Left ventricle myocardium inferior (tissue), 1 donor: ENCODE measurements at regions not wholly inside any gene's neighbourhood (a gene's known extent, or its start where the extent isn't known, plus 50 kb on each side); places are given as distances from the start of the nearest gene placed in this dataset.

ENCODE experiments used
- DNase-seq: peaks from one replicate; pipeline ENCODE4 v3.0.0-alpha.2; 2020
- H3K27ac ChIP-seq: fragments of 200-600 bp; replicated peaks from 2 replicates; pipeline ENCODE4 v1.8.0; 2021
- H3K27me3 ChIP-seq: fragments of 200-600 bp; 2 replicates; pipeline ENCODE4 v1.8.0; 2021; ENCODE audit warnings: low read depth
- H3K36me3 ChIP-seq: fragments of 200-600 bp; 2 replicates; pipeline ENCODE4 v1.8.0; 2021
- H3K4me1 ChIP-seq: fragments of 200-600 bp; 2 replicates; pipeline ENCODE4 v1.8.0; 2021
- H3K4me3 ChIP-seq: fragments of 200-600 bp; 2 replicates; pipeline ENCODE4 v1.8.0; 2021; ENCODE audit warnings: mild to moderate bottlenecking, moderate library complexity
- H3K9me3 ChIP-seq: fragments of 200-600 bp; replicated peaks from 2 replicates; pipeline ENCODE4 v1.8.0; 2021
- intact Hi-C: fragments of 100-400 bp; cut with micrococcal nuclease; formaldehyde crosslinking; loops from one replicate; pipeline ENCODE4 v1.11.0; 2022
- TF ChIP-seq, protein P1 (sequence below): fragments of 200-600 bp; IDR thresholded peaks from 2 replicates; pipeline ENCODE4 v1.8.0; 2021; ENCODE audit warnings: antibody characterized with exemption, mild to moderate bottlenecking, borderline replicate concordance
- donor health status: DM: no; HTN: yes; CAD: no; lungs with severe emphysema.

DNA sequence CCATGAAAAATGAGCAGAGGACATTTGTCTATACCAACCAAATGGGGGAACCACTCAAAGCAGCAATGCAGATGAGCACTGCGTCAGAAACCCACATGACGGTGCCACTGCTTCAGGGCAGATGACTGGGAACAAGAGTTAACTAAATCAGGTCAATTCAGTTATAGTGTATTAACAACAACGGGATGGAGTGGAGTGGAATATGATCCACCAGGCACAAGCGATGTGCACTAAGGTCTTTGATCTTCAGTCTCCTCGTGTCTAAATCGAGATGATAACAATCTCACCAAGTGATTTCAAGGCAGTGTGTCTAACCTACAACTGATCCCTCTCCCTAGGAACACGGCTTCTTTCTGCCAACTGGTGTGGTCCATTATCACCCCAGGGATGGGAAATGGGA lies 269.0 kb downstream of the RAD51AP2 start:
- intact Hi-C loops = no loop called here
- H3K4me1 ChIP-seq = no peaks in the 10 kb centered on the region
- no peak overlapping the region for H3K27ac ChIP-seq
- TF ChIP-seq, protein P1, sequence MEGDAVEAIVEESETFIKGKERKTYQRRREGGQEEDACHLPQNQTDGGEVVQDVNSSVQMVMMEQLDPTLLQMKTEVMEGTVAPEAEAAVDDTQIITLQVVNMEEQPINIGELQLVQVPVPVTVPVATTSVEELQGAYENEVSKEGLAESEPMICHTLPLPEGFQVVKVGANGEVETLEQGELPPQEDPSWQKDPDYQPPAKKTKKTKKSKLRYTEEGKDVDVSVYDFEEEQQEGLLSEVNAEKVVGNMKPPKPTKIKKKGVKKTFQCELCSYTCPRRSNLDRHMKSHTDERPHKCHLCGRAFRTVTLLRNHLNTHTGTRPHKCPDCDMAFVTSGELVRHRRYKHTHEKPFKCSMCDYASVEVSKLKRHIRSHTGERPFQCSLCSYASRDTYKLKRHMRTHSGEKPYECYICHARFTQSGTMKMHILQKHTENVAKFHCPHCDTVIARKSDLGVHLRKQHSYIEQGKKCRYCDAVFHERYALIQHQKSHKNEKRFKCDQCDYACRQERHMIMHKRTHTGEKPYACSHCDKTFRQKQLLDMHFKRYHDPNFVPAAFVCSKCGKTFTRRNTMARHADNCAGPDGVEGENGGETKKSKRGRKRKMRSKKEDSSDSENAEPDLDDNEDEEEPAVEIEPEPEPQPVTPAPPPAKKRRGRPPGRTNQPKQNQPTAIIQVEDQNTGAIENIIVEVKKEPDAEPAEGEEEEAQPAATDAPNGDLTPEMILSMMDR = no peak
- H3K36me3 ChIP-seq = no peaks in the 10 kb centered on the region
- peaks cover 4% of the 10 kb centered on the region for H3K27me3 ChIP-seq
- no peak for DNase-seq
- H3K4me3 ChIP-seq = no peak overlapping the region
- H3K9me3 ChIP-seq = no peaks in the 10 kb centered on the region

- Histone ChIP-seq H3K9me3 (no peaks in the 10 kb centered on the region), H3K36me3 (no peaks in the 10 kb centered on the region), H3K27ac (no peak overlapping the region), H3K4me1 (no peaks in the 10 kb centered on the region), H3K27me3 (no peaks in the 10 kb centered on the region), H3K4me3 (no peak overlapping the region)
- intact Hi-C loops = no loop called here
- no peak for DNase-seq
- TF ChIP-seq, protein P1 = no peak
Observed at GRCh38 chr2:17245906-17246305, 272.3 kb downstream of the RAD51AP2 start.

DNA sequence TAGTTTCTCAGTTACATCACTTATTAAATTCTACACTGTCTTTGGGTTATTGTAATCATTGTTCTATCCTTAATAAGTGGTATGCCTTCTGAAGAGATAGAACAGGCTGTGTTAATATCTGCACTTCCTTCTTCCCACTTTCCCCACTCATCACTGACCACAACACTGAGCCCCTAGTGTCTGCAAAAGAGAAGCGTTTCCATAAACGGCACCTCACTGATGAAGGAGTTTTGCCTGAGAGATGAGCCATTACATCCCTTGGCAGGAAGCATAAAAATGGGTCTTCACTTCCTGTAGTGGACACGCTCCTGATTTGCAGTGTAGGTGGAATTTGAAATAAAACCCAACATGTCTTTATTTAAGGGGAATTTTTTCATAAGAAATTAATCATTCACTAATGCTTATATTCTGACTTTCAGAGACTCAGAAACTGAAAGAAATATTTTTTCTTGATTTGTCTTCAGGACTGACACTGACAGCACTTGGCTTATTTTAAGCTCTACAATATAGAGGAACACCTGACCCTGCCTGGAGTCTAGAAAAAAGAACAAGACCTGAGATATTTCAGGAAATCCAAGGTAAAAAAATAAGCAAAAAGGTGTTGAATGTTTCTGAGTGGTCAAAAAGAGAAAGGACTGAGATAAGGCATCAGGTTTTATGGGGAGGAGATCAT lies 275.3 kb downstream of the RAD51AP2 start:
- TF ChIP-seq, protein P1 = no peak
- no peak overlapping the region for H3K27ac ChIP-seq
- no peaks in the 10 kb centered on the region for H3K4me1 ChIP-seq
- no peak overlapping the region for H3K4me3 ChIP-seq
- H3K9me3 ChIP-seq = peaks cover 4% of the 10 kb centered on the region
- DNase-seq = no peak
- H3K27me3 ChIP-seq = no peaks in the 10 kb centered on the region
- intact Hi-C loops = no loop called here
- H3K36me3 ChIP-seq = no peaks in the 10 kb centered on the region

DNA sequence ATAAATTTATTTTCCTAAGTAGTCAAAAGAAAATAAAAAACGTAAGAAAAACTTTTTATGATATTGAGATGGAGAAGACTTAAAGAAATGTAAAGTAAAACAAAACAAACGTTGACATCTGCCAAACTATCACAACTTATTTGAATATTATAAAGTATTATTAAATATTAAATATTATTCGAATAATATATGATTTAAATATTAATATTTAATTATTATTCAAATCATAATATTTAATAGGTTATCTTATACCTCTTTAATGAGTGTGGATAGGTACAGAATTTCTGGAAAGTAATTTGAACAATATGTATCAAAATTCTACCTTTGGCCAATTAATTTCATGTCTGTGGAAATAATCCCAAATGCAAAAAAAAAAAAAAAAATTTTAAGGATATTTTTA lies 278.7 kb downstream of the RAD51AP2 start:
- H3K36me3 ChIP-seq = no peaks in the 10 kb centered on the region
- H3K9me3 ChIP-seq = peaks cover 13% of the 10 kb centered on the region
- no peak overlapping the region for H3K4me3 ChIP-seq
- DNase-seq = no peak
- intact Hi-C loops = no loop called here
- H3K4me1 ChIP-seq = no peaks in the 10 kb centered on the region
- H3K27ac ChIP-seq = no peak overlapping the region
- no peaks in the 10 kb centered on the region for H3K27me3 ChIP-seq
- TF ChIP-seq, protein P1 = no peak

DNA sequence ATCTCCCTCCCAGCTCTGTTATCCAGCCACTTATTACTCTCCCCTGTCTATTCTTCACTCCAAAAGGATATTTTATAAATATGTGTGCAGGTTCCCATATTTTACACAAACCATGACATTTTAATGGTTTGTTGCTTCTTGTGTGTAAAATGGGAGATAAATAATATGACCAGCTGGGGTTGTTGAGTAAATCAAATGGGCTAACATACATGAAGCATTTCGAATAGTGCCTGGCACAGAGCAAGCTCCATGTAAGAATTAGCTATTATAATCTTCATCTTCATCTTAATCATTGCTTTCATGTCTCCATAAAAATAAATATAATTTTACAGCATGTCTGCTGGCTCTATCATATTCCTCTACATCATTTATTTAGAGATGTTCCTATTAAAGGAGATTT lies 283.1 kb downstream of the RAD51AP2 start:
- no peak for DNase-seq
- peaks cover 13% of the 10 kb centered on the region for H3K9me3 ChIP-seq
- H3K36me3 ChIP-seq = no peaks in the 10 kb centered on the region
- no peak overlapping the region for H3K27ac ChIP-seq
- H3K4me3 ChIP-seq = no peak overlapping the region
- H3K27me3 ChIP-seq = no peaks in the 10 kb centered on the region
- intact Hi-C loops = no loop called here
- TF ChIP-seq, protein P1 = no peak
- no peaks in the 10 kb centered on the region for H3K4me1 ChIP-seq
